ENCODE measurements at regions not wholly inside any gene's neighbourhood (a gene's known extent, or its start where the extent isn't known, plus 50 kb on each side); places are given as distances from the start of the nearest gene placed in this dataset.

- peak; percentile 45 for DNase-seq (ENCODE audit: low read depth, low spot score)
These were observed 267.9 kb upstream of the TNP1 start for GRCh38 chr2:217127744-217128143.

GRCh38 chr2:217125014-217125413, 265.1 kb upstream of the TNP1 start:
- no peak for DNase-seq (ENCODE audit: low read depth, low spot score)

- DNase-seq (ENCODE audit: low read depth, low spot score) = no peak
These were observed 264.2 kb upstream of the TNP1 start for GRCh38 chr2:217124050-217124449.

GRCh38 chr2:217121565-217121964, 261.7 kb upstream of the TNP1 start:
- no peak for DNase-seq (ENCODE audit: low read depth, low spot score)

- DNase-seq (ENCODE audit: low read depth, low spot score) = no peak
These were observed 260.6 kb upstream of the TNP1 start for GRCh38 chr2:217120429-217120828.

- DNase-seq (ENCODE audit: low read depth, low spot score) = no peak
These were observed 258.9 kb upstream of the TNP1 start for GRCh38 chr2:217118559-217119284.

GRCh38 chr2:217117523-217117922, 257.7 kb upstream of the TNP1 start:
- no peak for DNase-seq (ENCODE audit: low read depth, low spot score)

GRCh38 chr2:217116610-217117009, 256.7 kb upstream of the TNP1 start:
- no peak for DNase-seq (ENCODE audit: low read depth, low spot score)

GRCh38 chr2:217114117-217114516, 254.3 kb upstream of the TNP1 start:
- no peak for DNase-seq (ENCODE audit: low read depth, low spot score)

- DNase-seq (ENCODE audit: low read depth, low spot score) = no peak
These were observed 253.6 kb upstream of the TNP1 start for GRCh38 chr2:217113491-217113890.

GRCh38 chr2:217110550-217110949, 250.7 kb upstream of the TNP1 start:
- no peak for DNase-seq (ENCODE audit: low read depth, low spot score)

- no peak for DNase-seq (ENCODE audit: low read depth, low spot score)
These were observed 248.7 kb upstream of the TNP1 start for GRCh38 chr2:217108575-217109027.

GRCh38 chr2:217108086-217108485, 248.2 kb upstream of the TNP1 start:
- no peak for DNase-seq (ENCODE audit: low read depth, low spot score)

- DNase-seq (ENCODE audit: low read depth, low spot score) = no peak
These were observed 247.6 kb upstream of the TNP1 start for GRCh38 chr2:217107480-217107879.

GRCh38 chr2:217106650-217107014, 246.8 kb upstream of the TNP1 start:
- DNase-seq (ENCODE audit: low read depth, low spot score) = no peak

- DNase-seq (ENCODE audit: low read depth, low spot score) = no peak
These were observed 246.1 kb upstream of the TNP1 start for GRCh38 chr2:217105733-217106649.

- no peak for DNase-seq (ENCODE audit: low read depth, low spot score)
These were observed 244.1 kb upstream of the TNP1 start for GRCh38 chr2:217103752-217104545.

- no peak for DNase-seq (ENCODE audit: low read depth, low spot score)
These were observed 243.1 kb upstream of the TNP1 start for GRCh38 chr2:217102956-217103355.

GRCh38 chr2:217101972-217102371, 242.1 kb upstream of the TNP1 start:
- DNase-seq (ENCODE audit: low read depth, low spot score) = no peak

GRCh38 chr2:217099561-217099960, 239.7 kb upstream of the TNP1 start:
- DNase-seq (ENCODE audit: low read depth, low spot score) = peak; percentile 20

- DNase-seq (ENCODE audit: low read depth, low spot score) = no peak
These were observed 238.6 kb upstream of the TNP1 start for GRCh38 chr2:217098435-217098834.

GRCh38 chr2:217097346-217097745, 237.5 kb upstream of the TNP1 start:
- no peak for DNase-seq (ENCODE audit: low read depth, low spot score)
